ENCODE measurements at regions not wholly inside any gene's neighbourhood (a gene's known extent, or its start where the extent isn't known, plus 50 kb on each side); places are given as distances from the start of the nearest gene placed in this dataset.

- TF ChIP-seq CTCF (IDR thresholded peaks at IDR 0.05) = no peak
- TF ChIP-seq FOXK1 (CRISPR knock-in tag; IDR thresholded peaks at IDR 0.05) = no peak
- no peak for TF ChIP-seq MAX (CRISPR knock-in tag; IDR thresholded peaks at IDR 0.05)
- no peak for TF ChIP-seq NR3C1 (CRISPR knock-in tag; conservative IDR thresholded peaks at IDR 0.05; ENCODE audit: low read depth)
- no peak for TF ChIP-seq TP53 (CRISPR knock-in tag; IDR thresholded peaks at IDR 0.05)
Observed at GRCh38 chr14:85218982-85219381, 311.0 kb upstream of the FLRT2 start.

Measured in WTC11 (cell line).